Spleen (tissue), 7 donors: ENCODE measurements at regions not wholly inside any gene's neighbourhood (a gene's known extent, or its start where the extent isn't known, plus 50 kb on each side); places are given as distances from the start of the nearest gene placed in this dataset.

Experiments used
- POLR2A ChIP-seq, 3 donors: fragments of 450-650 bp; IDR thresholded peaks; one replicate each; pipeline ENCODE4 v1.5.1; 2017; ENCODE audit warnings: antibody characterized with exemption in 3 of 3, mild to moderate bottlenecking in 1 of 3
- TF ChIP-seq, protein P1 (sequence below), 11 experiments: fragments of 200-600 bp in 7 of 11; fragments of 450-650 bp in 4 of 11; sonication (generic) in 4 of 11; IDR thresholded peaks in 8 of 11; conservative IDR thresholded peaks in 3 of 11; 1 replicate in 7 of 11; 2 replicates in 4 of 11; pipeline versions ENCODE4 v1.4.0 to v1.8.0; 2016 to 2021; ENCODE audit warnings: antibody characterized with exemption in 11 of 11, inconsistent platforms in 4 of 11, mild to moderate bottlenecking in 1 of 11
- donor health status: DM: no; HTN: no; CAD: no; lungs with moderate emphysema.
- donor health status: DM: no; HTN: no; CAD: no.
- donor health status: DM: no; HTN: no; CAD: no.

DNA sequence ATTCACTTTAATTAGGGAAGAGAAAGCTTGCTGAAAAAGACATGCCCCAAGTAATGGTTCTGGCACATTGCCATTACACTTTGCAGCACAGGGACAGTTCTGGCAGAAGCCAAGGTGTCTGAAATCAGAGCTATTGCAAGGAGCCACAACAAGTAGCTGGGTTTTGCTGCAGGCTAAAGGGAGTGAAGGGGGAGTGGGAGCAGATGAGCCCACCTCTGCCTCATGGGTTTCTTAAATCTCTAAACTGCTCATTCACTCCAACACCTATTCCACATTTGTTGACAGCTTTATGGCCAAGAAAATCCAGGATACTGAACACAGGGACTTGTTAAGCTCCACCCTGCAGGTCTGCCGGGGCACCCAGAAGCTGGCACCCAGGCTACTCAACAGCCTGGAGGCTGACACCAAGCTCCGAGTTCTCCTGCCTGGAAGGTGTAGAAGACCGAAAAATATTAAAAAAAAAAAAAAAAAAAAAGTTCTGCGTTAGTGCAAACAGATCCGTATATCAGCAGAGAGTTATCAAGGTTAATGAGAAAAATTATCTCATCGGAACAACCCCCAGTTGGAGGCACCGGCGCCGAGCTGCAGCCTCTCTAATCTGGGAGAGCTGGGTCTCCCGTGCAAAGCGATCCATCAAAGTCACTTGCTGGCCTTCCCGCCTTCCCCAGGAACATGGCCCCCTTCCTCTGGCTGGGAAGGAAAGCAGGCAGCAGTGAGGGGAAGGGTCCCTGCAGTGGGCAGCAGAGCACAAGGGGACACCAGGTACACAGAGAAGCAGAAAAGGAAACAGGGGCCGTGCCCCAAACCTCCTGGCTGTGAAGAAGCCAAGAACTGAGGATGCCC, 123.7 kb downstream of the HNMT start:
- TF ChIP-seq, protein P1, sequence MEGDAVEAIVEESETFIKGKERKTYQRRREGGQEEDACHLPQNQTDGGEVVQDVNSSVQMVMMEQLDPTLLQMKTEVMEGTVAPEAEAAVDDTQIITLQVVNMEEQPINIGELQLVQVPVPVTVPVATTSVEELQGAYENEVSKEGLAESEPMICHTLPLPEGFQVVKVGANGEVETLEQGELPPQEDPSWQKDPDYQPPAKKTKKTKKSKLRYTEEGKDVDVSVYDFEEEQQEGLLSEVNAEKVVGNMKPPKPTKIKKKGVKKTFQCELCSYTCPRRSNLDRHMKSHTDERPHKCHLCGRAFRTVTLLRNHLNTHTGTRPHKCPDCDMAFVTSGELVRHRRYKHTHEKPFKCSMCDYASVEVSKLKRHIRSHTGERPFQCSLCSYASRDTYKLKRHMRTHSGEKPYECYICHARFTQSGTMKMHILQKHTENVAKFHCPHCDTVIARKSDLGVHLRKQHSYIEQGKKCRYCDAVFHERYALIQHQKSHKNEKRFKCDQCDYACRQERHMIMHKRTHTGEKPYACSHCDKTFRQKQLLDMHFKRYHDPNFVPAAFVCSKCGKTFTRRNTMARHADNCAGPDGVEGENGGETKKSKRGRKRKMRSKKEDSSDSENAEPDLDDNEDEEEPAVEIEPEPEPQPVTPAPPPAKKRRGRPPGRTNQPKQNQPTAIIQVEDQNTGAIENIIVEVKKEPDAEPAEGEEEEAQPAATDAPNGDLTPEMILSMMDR (IDR thresholded peaks at IDR 0.05 in 8 of 11, conservative IDR thresholded peaks at IDR 0.05 in 3 of 11): no peak
- no peak for TF ChIP-seq POLR2A (IDR thresholded peaks at IDR 0.05)
